ENCODE measurements at regions not wholly inside any gene's neighbourhood (a gene's known extent, or its start where the extent isn't known, plus 50 kb on each side); places are given as distances from the start of the nearest gene placed in this dataset.

GRCh38 chr7:136057509-136057908 is 80.3 kb upstream of the MTPN start:
- no peak for DNase-seq

DNA sequence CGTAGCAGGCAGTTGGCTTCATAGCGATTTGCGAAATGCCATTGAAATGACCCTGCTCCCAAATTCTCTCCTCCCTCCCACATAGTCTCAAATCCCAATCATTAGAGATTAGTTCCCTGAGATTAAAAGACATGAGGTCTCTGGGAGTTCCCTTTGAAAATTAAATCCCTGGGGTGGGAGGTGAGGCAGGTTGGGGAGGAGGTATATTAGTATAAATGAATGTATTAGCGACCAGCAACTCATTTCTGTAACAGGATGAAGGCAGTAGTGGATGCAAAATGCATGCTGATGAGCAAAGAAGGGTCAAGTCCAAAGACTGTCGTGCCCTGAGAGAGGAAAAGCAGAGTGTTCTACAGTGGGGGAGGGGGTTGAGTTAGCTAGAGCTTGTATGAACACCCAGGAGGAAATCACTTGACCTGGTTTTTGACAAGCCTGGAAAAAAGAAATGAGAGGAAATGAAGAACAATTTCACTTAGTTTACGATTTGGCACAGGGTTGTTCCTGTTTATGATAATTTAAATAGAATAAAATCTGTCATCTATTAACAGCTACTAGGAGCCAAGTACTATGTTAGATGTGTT is 79.6 kb upstream of the MTPN start:
- DNase-seq = no peak

GRCh38 chr7:136055266-136055665 is 78.1 kb upstream of the MTPN start:
- DNase-seq = no peak

GRCh38 chr7:136053689-136054485 is 76.7 kb upstream of the MTPN start:
- no peak for DNase-seq

GRCh38 chr7:136051203-136051928 is 74.2 kb upstream of the MTPN start:
- no peak for DNase-seq

- no peak for DNase-seq
Measured at GRCh38 chr7:136050462-136050847, 73.3 kb upstream of the MTPN start.

- no peak for DNase-seq
Measured at GRCh38 chr7:136049818-136050461, 72.8 kb upstream of the MTPN start.

- DNase-seq = no peak
Measured at GRCh38 chr7:136049117-136049516, 72.0 kb upstream of the MTPN start.

DNA sequence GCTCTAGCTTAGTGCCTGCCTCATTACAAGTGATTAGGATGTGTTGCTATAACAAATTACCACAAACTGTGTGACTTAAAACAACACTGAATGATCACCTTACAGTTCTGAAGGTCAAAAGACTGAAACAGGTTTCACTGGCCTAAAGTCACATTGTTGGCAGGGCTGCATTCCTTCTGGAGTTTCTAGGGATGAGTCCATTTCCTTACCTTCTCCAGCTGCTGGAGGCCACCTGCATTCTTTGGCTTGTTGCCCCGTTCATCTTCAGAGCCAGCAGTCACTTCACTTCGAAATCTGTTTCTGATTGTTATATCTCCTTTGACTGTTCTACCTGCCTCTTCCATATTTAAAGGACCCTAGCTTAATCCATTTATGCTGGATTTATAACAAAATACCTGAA is 69.4 kb upstream of the MTPN start:
- DNase-seq = no peak

DNA sequence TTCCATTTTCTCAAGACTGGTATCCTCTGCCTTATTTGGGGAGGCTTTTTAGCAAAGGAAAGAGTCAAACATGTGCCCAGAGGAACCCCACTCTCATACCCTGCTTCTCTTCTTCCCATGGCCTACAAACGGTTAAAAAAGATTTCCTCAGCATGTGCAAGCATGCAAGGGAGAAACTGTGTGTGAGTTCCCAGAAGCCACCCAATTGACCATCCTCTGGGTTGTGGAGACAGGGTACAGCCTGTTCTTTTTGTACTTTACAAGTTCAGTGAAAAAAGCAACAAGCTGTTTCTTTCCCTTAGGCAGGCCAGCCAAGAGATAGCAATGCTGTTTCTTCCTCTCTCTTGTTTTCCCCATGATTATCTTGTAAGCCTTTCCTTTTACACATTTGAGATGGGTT is 68.8 kb upstream of the MTPN start:
- DNase-seq = no peak

GRCh38 chr7:136045181-136045580 is 68.0 kb upstream of the MTPN start:
- no peak for DNase-seq

GRCh38 chr7:136039577-136040345 is 62.6 kb upstream of the MTPN start:
- DNase-seq = no peak

- DNase-seq = no peak
Measured at GRCh38 chr7:136036336-136036735, 59.2 kb upstream of the MTPN start.

DNA sequence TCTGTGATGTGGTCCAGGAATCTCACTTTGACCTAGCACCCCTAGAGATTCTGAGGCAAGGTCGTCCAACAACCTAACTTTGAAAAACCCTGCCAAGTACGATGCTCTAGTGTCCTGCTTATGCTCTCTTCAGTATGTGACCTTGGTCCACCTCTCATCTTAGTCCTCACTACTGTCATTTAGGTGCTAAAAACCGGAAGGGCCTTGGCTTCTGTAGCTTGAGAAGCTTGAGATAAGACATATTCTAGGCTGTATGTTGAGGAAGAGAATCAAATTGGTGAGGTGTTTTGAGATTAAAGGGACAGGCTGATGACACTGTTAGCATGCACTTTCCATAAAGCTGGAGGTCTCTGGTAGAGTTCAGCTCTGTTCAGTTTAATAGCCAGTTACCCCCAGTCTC is 57.0 kb upstream of the MTPN start:
- no peak for DNase-seq

- no peak for DNase-seq
Measured at GRCh38 chr7:136033413-136034031, 56.4 kb upstream of the MTPN start.

DNA sequence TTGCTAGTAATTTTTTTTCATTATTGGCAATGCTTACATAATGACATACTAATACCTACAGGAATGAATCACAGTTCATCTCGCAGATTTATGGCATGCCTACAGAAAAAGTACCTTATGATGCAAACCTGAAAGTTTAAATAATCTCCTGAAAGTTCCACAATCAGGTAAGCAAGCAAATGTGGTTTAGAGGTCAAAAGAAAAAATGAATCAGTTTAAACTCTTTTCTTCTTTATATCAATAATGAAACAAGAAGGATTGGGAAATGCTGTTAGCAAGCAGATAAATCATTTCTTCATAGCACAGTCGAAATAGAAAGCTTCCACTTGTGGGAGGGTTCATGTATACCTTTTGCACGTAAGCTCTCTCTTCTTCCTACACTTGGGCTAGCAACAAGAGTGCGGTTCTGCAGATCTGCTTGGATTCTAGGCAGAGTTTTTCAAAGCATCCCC is 53.7 kb upstream of the MTPN start:
- DNase-seq = no peak

GRCh38 chr7:136030330-136030729 is 53.2 kb upstream of the MTPN start:
- no peak for DNase-seq

- no peak for DNase-seq
Measured at GRCh38 chr7:136027160-136027559, 50.0 kb upstream of the MTPN start.

All from activated T-cell treated with anti-CD3 and anti-CD28 coated beads for 4 hours (primary cell).